ENCODE measurements at regions not wholly inside any gene's neighbourhood (a gene's known extent, or its start where the extent isn't known, plus 50 kb on each side); places are given as distances from the start of the nearest gene placed in this dataset.
"Not testable (repeated sequence)": the region's sequence is repeated elsewhere in the genome, so short reads cannot be mapped to it uniquely, and the experiment has no call there.

GRCh38 chr9:1115370-1115769 is 65.2 kb downstream of the DMRT2 start:
- DNase-seq (ENCODE audit: low spot score): no peak

- DNase-seq (ENCODE audit: low spot score): no peak
Measured at GRCh38 chr9:1117439-1117838, 67.3 kb downstream of the DMRT2 start.

GRCh38 chr9:1120500-1121165 is 70.5 kb downstream of the DMRT2 start:
- no peak for DNase-seq (ENCODE audit: low spot score)

GRCh38 chr9:1125741-1126140 is 75.6 kb downstream of the DMRT2 start:
- DNase-seq (ENCODE audit: low spot score): no peak

- DNase-seq (ENCODE audit: low spot score): no peak
Measured at GRCh38 chr9:1128046-1128445, 77.9 kb downstream of the DMRT2 start.

- no peak for DNase-seq (ENCODE audit: low spot score)
Measured at GRCh38 chr9:1129382-1129781, 79.2 kb downstream of the DMRT2 start.

GRCh38 chr9:1140057-1140456 is 89.9 kb downstream of the DMRT2 start:
- no peak for DNase-seq (ENCODE audit: low spot score)

GRCh38 chr9:1151691-1152090 is 101.5 kb downstream of the DMRT2 start:
- no peak for DNase-seq (ENCODE audit: low spot score)

- DNase-seq (ENCODE audit: low spot score): no peak
Measured at GRCh38 chr9:1152171-1152570, 102.0 kb downstream of the DMRT2 start.

GRCh38 chr9:1154739-1155138 is 104.6 kb downstream of the DMRT2 start:
- DNase-seq (ENCODE audit: low spot score): no peak

GRCh38 chr9:1155602-1156001 is 105.4 kb downstream of the DMRT2 start:
- DNase-seq (ENCODE audit: low spot score): no peak

- DNase-seq (ENCODE audit: low spot score): no peak
Measured at GRCh38 chr9:1156794-1157550, 106.8 kb downstream of the DMRT2 start.

- no peak for DNase-seq (ENCODE audit: low spot score)
Measured at GRCh38 chr9:1157836-1158235, 107.7 kb downstream of the DMRT2 start.

GRCh38 chr9:1170918-1171317 is 120.8 kb downstream of the DMRT2 start:
- no peak for DNase-seq (ENCODE audit: low spot score)

- no peak for DNase-seq (ENCODE audit: low spot score)
Measured at GRCh38 chr9:1171546-1171945, 121.4 kb downstream of the DMRT2 start.

GRCh38 chr9:1173211-1173610 is 123.1 kb downstream of the DMRT2 start:
- no peak for DNase-seq (ENCODE audit: low spot score)

- no peak for DNase-seq (ENCODE audit: low spot score)
Measured at GRCh38 chr9:1173993-1174392, 123.8 kb downstream of the DMRT2 start.

- DNase-seq (ENCODE audit: low spot score): no peak
Measured at GRCh38 chr9:1179366-1179765, 129.2 kb downstream of the DMRT2 start.

- no peak for DNase-seq (ENCODE audit: low spot score)
Measured at GRCh38 chr9:1184146-1184545, 134.0 kb downstream of the DMRT2 start.

GRCh38 chr9:1187137-1187536 is 137.0 kb downstream of the DMRT2 start:
- not testable (repeated sequence) for DNase-seq (ENCODE audit: low spot score)

- not testable (repeated sequence) for DNase-seq (ENCODE audit: low spot score)
Measured at GRCh38 chr9:1195636-1196035, 145.5 kb downstream of the DMRT2 start.

- no peak for DNase-seq (ENCODE audit: low spot score)
Measured at GRCh38 chr9:1198085-1198484, 147.9 kb downstream of the DMRT2 start.

GRCh38 chr9:1200847-1201251 is 150.7 kb downstream of the DMRT2 start:
- DNase-seq (ENCODE audit: low spot score): no peak

- no peak for DNase-seq (ENCODE audit: low spot score)
Measured at GRCh38 chr9:1201262-1201661, 151.1 kb downstream of the DMRT2 start.
